Spleen (tissue), 11 donors: ENCODE measurements at regions not wholly inside any gene's neighbourhood (a gene's known extent, or its start where the extent isn't known, plus 50 kb on each side); places are given as distances from the start of the nearest gene placed in this dataset.

Source experiments
- DNase-seq: peaks from one replicate; pipeline ENCODE4 v3.0.0-alpha.2; 2020
- H3K27ac ChIP-seq, 8 donors: fragments of 200-600 bp; sonication (generic) in 7 of 8; 1 replicate in 4 of 8; 2 replicates in 4 of 8; pipeline versions ENCODE4 v1.5.0 to v1.8.0; 2016 to 2021; ENCODE audit warnings: inconsistent platforms in 4 of 8, mild to moderate bottlenecking in 4 of 8, moderate library complexity in 1 of 8
- H3K27me3 ChIP-seq, 7 donors: fragments of 200-600 bp; sonication (generic) in 6 of 7; replicated peaks in 1 of 7; 1 replicate in 4 of 7; 2 replicates in 3 of 7; pipeline versions ENCODE4 v1.5.0 to v1.8.0; 2016 to 2021; ENCODE audit warnings: inconsistent platforms in 3 of 7, mild to moderate bottlenecking in 1 of 7
- H3K36me3 ChIP-seq, 6 donors: fragments of 200-600 bp; sonication (generic) in 5 of 6; 1 replicate in 4 of 6; 2 replicates in 2 of 6; pipeline versions ENCODE4 v1.5.0 to v1.8.0; 2016 to 2021; ENCODE audit warnings: inconsistent platforms in 2 of 6
- H3K4me1 ChIP-seq, 6 donors: fragments of 200-600 bp; sonication (generic) in 5 of 6; 1 replicate in 3 of 6; 2 replicates in 3 of 6; pipeline versions ENCODE4 v1.5.0 to v1.8.0; 2016 to 2021; ENCODE audit warnings: inconsistent platforms in 3 of 6
- H3K4me3 ChIP-seq, 8 donors: fragments of 200-600 bp; sonication (generic) in 7 of 8; 1 replicate in 4 of 8; 2 replicates in 4 of 8; pipeline versions ENCODE4 v1.5.0 to v1.8.0; 2016 to 2021; ENCODE audit warnings: inconsistent platforms in 4 of 8, mild to moderate bottlenecking in 4 of 8, moderate library complexity in 2 of 8
- H3K9me3 ChIP-seq, 8 donors: fragments of 200-600 bp; sonication (generic) in 7 of 8; 1 replicate in 4 of 8; 2 replicates in 4 of 8; pipeline versions ENCODE4 v1.5.0 to v1.8.0; 2016 to 2021; ENCODE audit warnings: inconsistent platforms in 4 of 8
- POLR2A ChIP-seq, 3 donors: fragments of 450-650 bp; IDR thresholded peaks; one replicate each; pipeline ENCODE4 v1.5.1; 2017; ENCODE audit warnings: antibody characterized with exemption in 3 of 3, mild to moderate bottlenecking in 1 of 3
- POLR2AphosphoS5 ChIP-seq, 3 donors: sonication (generic); formaldehyde crosslinking; IDR thresholded peaks; one replicate each; pipeline ENCODE4 v1.5.1; 2017; ENCODE audit warnings: antibody characterized with exemption in 3 of 3
- WGBS, 5 donors: extraction: QIAGEN DNeasy Blood & Tissue Kit in 3 of 5; methylation state at CpG; one replicate each; pipeline versions ENCODE4 v1.1.5 to v1.1.7; 2013 to 2018; 5-methylcytosine and 5-hydroxymethylcytosine counted together
- intact Hi-C: fragments of 100-400 bp; cut with DNase I; formaldehyde crosslinking; loops from one replicate; pipeline ENCODE4 v1.15.0; 2023; ENCODE audit warnings: low total_unique reads
- TF ChIP-seq, protein P1 (sequence below), 11 experiments: fragments of 200-600 bp in 7 of 11; fragments of 450-650 bp in 4 of 11; sonication (generic) in 4 of 11; IDR thresholded peaks in 8 of 11; conservative IDR thresholded peaks in 3 of 11; 1 replicate in 7 of 11; 2 replicates in 4 of 11; pipeline versions ENCODE4 v1.4.0 to v1.8.0; 2016 to 2021; ENCODE audit warnings: antibody characterized with exemption in 11 of 11, inconsistent platforms in 4 of 11, mild to moderate bottlenecking in 1 of 11
- donor health status: healthy with polysubstance abuse.
- donor health status: DM: no; HTN: no; CAD: no; lungs with moderate emphysema.
- donor health status: DM: no; HTN: no; CAD: no.
- donor health status: Bipolar disorder and iron deficiency.
- donor health status: healthy.
- donor health status: DM: no; HTN: no; CAD: no.
- donor health status: DM: yes; HTN: yes; CAD: no.

DNA sequence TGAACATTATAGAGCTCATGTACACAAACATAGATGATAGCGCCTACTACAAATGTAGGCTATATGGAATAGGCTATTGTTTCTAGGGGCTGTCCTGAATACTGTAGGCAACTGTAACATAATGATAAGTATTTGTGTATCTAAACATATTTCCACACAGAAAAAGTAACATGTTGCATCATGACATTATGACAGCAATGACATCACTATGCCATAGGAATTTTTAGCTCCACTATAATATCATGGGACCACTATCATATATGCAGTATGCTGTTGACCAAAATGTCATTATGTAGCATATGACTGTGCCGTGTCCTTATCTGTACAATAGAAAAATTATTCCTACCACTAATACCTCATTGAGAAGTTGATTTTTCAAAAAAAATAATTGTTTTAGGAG, 96.7 kb upstream of the SSTR1 start:
- no peak for DNase-seq
- no peaks in the 10 kb centered on the region for H3K4me1 ChIP-seq
- 90 to 98% (median 94%) methylated on average over 2 of the region's 2 CpGs for WGBS, 5 donors
- H3K27me3 ChIP-seq = no peaks in the 10 kb centered on the region
- no peak overlapping the region for H3K4me3 ChIP-seq
- no peak overlapping the region for H3K27ac ChIP-seq
- no peaks in the 10 kb centered on the region for H3K36me3 ChIP-seq
- peaks cover 0 to 13% (median 0%) of the 10 kb centered on the region in 8 donors for H3K9me3 ChIP-seq
- no peak for TF ChIP-seq POLR2AphosphoS5 (IDR thresholded peaks at IDR 0.05)
- TF ChIP-seq POLR2A (IDR thresholded peaks at IDR 0.05) = no peak
- TF ChIP-seq, protein P1, sequence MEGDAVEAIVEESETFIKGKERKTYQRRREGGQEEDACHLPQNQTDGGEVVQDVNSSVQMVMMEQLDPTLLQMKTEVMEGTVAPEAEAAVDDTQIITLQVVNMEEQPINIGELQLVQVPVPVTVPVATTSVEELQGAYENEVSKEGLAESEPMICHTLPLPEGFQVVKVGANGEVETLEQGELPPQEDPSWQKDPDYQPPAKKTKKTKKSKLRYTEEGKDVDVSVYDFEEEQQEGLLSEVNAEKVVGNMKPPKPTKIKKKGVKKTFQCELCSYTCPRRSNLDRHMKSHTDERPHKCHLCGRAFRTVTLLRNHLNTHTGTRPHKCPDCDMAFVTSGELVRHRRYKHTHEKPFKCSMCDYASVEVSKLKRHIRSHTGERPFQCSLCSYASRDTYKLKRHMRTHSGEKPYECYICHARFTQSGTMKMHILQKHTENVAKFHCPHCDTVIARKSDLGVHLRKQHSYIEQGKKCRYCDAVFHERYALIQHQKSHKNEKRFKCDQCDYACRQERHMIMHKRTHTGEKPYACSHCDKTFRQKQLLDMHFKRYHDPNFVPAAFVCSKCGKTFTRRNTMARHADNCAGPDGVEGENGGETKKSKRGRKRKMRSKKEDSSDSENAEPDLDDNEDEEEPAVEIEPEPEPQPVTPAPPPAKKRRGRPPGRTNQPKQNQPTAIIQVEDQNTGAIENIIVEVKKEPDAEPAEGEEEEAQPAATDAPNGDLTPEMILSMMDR (IDR thresholded peaks at IDR 0.05 in 8 of 11, conservative IDR thresholded peaks at IDR 0.05 in 3 of 11) = no peak
- intact Hi-C loops = no loop called here

DNA sequence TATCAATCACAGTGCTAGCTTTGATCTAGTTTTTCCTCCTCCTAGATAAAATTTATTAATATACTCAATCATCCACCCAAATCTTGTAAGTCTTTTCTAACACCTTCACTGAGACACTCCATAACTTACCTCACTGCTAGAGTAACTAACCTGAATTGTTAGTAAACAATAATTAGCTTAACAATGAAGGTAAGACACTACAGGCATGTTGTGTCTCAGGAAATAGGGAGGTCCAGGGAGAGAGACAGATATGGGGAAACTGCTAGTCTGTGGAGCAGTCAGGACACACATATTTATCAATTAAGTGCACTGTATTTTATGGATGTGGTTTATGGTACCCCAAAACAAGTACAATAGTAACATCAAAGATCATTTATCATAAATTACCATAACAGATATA, 94.2 kb upstream of the SSTR1 start:
- DNase-seq = no peak
- TF ChIP-seq POLR2A (IDR thresholded peaks at IDR 0.05) (no peak), POLR2AphosphoS5 (IDR thresholded peaks at IDR 0.05) (no peak)
- TF ChIP-seq, protein P1 (IDR thresholded peaks at IDR 0.05 in 8 of 11, conservative IDR thresholded peaks at IDR 0.05 in 3 of 11) = no peak
- Histone ChIP-seq H3K27ac (no peak overlapping the region), H3K4me3 (no peak overlapping the region), H3K36me3 (no peaks in the 10 kb centered on the region), H3K27me3 (no peaks in the 10 kb centered on the region), H3K9me3 (peaks cover 0 to 4% (median 0%) of the 10 kb centered on the region in 8 donors), H3K4me1 (no peaks in the 10 kb centered on the region)
- intact Hi-C loops = no loop called here

- no peak overlapping the region for H3K4me3 ChIP-seq
- peaks cover 0 to 10% (median 2%) of the 10 kb centered on the region in 6 donors for H3K4me1 ChIP-seq
- H3K27ac ChIP-seq = no peak overlapping the region
- H3K27me3 ChIP-seq = no peaks in the 10 kb centered on the region
- intact Hi-C loops = no loop called here
- DNase-seq = no peak
- no peaks in the 10 kb centered on the region for H3K36me3 ChIP-seq
- H3K9me3 ChIP-seq = peaks cover 0 to 4% (median 0%) of the 10 kb centered on the region in 8 donors
- TF ChIP-seq, protein P1 (IDR thresholded peaks at IDR 0.05 in 8 of 11, conservative IDR thresholded peaks at IDR 0.05 in 3 of 11) = no peak
- no peak for TF ChIP-seq POLR2A (IDR thresholded peaks at IDR 0.05)
These were observed 90.8 kb upstream of the SSTR1 start for GRCh38 chr14:38116895-38117294.

GRCh38 chr14:38120109-38120508, 87.6 kb upstream of the SSTR1 start:
- TF ChIP-seq POLR2A (IDR thresholded peaks at IDR 0.05) (no peak), POLR2AphosphoS5 (IDR thresholded peaks at IDR 0.05) (no peak)
- TF ChIP-seq, protein P1 (IDR thresholded peaks at IDR 0.05 in 8 of 11, conservative IDR thresholded peaks at IDR 0.05 in 3 of 11) = no peak
- H3K4me1 ChIP-seq = peaks cover 0 to 22% (median 2%) of the 10 kb centered on the region in 6 donors
- 81 to 91% (median 82%) methylated on average over 2 of the region's 2 CpGs for WGBS, 5 donors
- intact Hi-C loops = no loop called here
- H3K9me3 ChIP-seq = peaks cover 0 to 4% (median 0%) of the 10 kb centered on the region in 8 donors
- no peaks in the 10 kb centered on the region for H3K36me3 ChIP-seq
- H3K27me3 ChIP-seq = no peaks in the 10 kb centered on the region
- no peak overlapping the region for H3K4me3 ChIP-seq
- H3K27ac ChIP-seq = no peak overlapping the region
- DNase-seq = no peak
